ENCODE measurements at regions not wholly inside any gene's neighbourhood (a gene's known extent, or its start where the extent isn't known, plus 50 kb on each side); places are given as distances from the start of the nearest gene placed in this dataset.

GRCh38 chr11:90310210-90310609 lies 87.4 kb upstream of the CHORDC1 start:
- no peak for TF ChIP-seq REST (IDR thresholded peaks at IDR 0.05; ENCODE audit: insufficient read depth in 1 of 2, low read depth in 2 of 2, low read length in 2 of 2)
- no peak for TF ChIP-seq POLR2AphosphoS5 (IDR thresholded peaks at IDR 0.05; ENCODE audit: low read depth, low read length)
- TF ChIP-seq SIN3A (IDR thresholded peaks at IDR 0.05; ENCODE audit: borderline replicate concordance, insufficient read depth, low read length): no peak
- no peak for TF ChIP-seq TAF1 (IDR thresholded peaks at IDR 0.05; ENCODE audit: borderline replicate concordance, insufficient read depth, low read length)
- TF ChIP-seq FOXP2 (optimal IDR thresholded peaks at IDR 0.05; ENCODE audit: borderline replicate concordance, extremely low read depth, extremely low read length, insufficient read depth): no peak
